HCT116 (cell line): ENCODE measurements at regions not wholly inside any gene's neighbourhood (a gene's known extent, or its start where the extent isn't known, plus 50 kb on each side); places are given as distances from the start of the nearest gene placed in this dataset.

Source experiments
- ATAC-seq: fragments of 200-7000 bp; cut with Tn5 transposase; 2 replicates; pipeline ENCODE4 v1.9.1; 2020; ENCODE audit warnings: mild to moderate bottlenecking, moderate library complexity
- BruUV-seq: library from RNA; stranded (reverse); fragments of 400-500 nt; replicated peaks from 2 replicates; lab custom pipeline; 2021; lab: Mats Ljungman, UMichigan
- CTCF ChIA-PET: fragments of 300-600 bp; sonication (Branson Sonifier 250); formaldehyde crosslinking; loops from one replicate; lab custom pipeline; 2021; ENCODE audit warnings: antibody characterized with exemption; lab: Charles Lee
- POLR2A ChIA-PET: fragments of 300-600, 350-600 bp; sonication (Branson Sonifier 250); formaldehyde crosslinking; loops from one replicate; lab custom pipeline; 2021; ENCODE audit warnings: antibody characterized with exemption; lab: Charles Lee
- RAD21 ChIA-PET, 2 experiments: fragments of 300-600 bp; sonication (Branson Sonifier 250); formaldehyde crosslinking; loops; one replicate each; lab custom pipeline; 2023; ENCODE audit warnings: low total read pairs in 2 of 2; ENCODE audit not compliant: uncharacterized antibody in 2 of 2, unreplicated experiment in 2 of 2, low non-redundant PET in 1 of 2; lab: Charles Lee
- DNase-seq: peaks from one replicate; pipeline ENCODE4 v3.0.0-alpha.2; 2010; ENCODE audit warnings: low read depth, low spot score
- H2AFZ ChIP-seq: fragments of 200-600 bp; shearing (Covaris generic), sonication (generic); 2 replicates; pipeline ENCODE4 v1.6.1; 2017; ENCODE audit warnings: low read depth, mixed run types, mixed read lengths, antibody characterized with exemption, low read length; ENCODE audit not compliant: poor library complexity, severe bottlenecking
- H3K27ac ChIP-seq: 2 replicates; pipeline ENCODE4 v1.5.1; 2012; ENCODE audit warnings: low read depth, low read length
- H3K27me3 ChIP-seq: fragments of 200-600 bp; sonication (generic); 2 replicates; pipeline ENCODE4 v1.6.1; 2016; ENCODE audit warnings: mixed run types, low read length, mixed read lengths; ENCODE audit not compliant: insufficient read depth
- H3K36me3 ChIP-seq, 2 experiments: fragments of 200-500 bp in 1 of 2; fragments of 200-600 bp in 1 of 2; sonication (Bioruptor generic) in 1 of 2; sonication (generic) in 1 of 2; 2 replicates each; pipeline versions ENCODE4 v1.5.1 to v1.6.1; 2014 to 2016; ENCODE audit warnings: low read length in 2 of 2, inconsistent platforms in 1 of 2, mixed read lengths in 1 of 2, mixed run types in 1 of 2; ENCODE audit not compliant: insufficient read depth in 2 of 2, control insufficient read depth in 1 of 2
- H3K4me1 ChIP-seq, 2 experiments: fragments of 200-600 bp in 1 of 2; sonication (generic) in 1 of 2; 2 replicates each; pipeline versions ENCODE4 v1.5.1 to v1.6.1; 2012 to 2017; ENCODE audit warnings: low read length in 2 of 2, inconsistent platforms in 1 of 2, mild to moderate bottlenecking in 1 of 2, mixed read lengths in 1 of 2, mixed run types in 1 of 2, moderate library complexity in 1 of 2; ENCODE audit not compliant: insufficient read depth in 2 of 2, control insufficient read depth in 1 of 2
- H3K4me2 ChIP-seq: fragments of 200-600 bp; sonication (generic); 2 replicates; pipeline ENCODE4 v1.6.1; 2017; ENCODE audit warnings: mixed run types, low read length, mixed read lengths
- H3K4me3 ChIP-seq, 2 experiments: fragments of 200-600 bp in 1 of 2; sonication (generic) in 1 of 2; replicated peaks in 1 of 2; 2 replicates each; pipeline ENCODE4 v1.5.1; 2011 to 2016; ENCODE audit warnings: low read length in 2 of 2, control low read depth in 1 of 2, low read depth in 1 of 2, mild to moderate bottlenecking in 1 of 2, mixed read lengths in 1 of 2, mixed run types in 1 of 2
- H3K79me2 ChIP-seq: fragments of 200-600 bp; sonication (generic); 2 replicates; pipeline ENCODE4 v1.6.1; 2017; ENCODE audit warnings: mild to moderate bottlenecking, mixed run types, low read length, moderate library complexity, mixed read lengths; ENCODE audit not compliant: insufficient read depth
- H3K9ac ChIP-seq: fragments of 200-600 bp; sonication (generic); 2 replicates; pipeline ENCODE4 v1.6.1; 2016; ENCODE audit warnings: low read length, mixed read lengths
- H3K9me2 ChIP-seq: fragments of 200-600 bp; sonication (generic), shearing (Covaris generic); 2 replicates; pipeline ENCODE4 v1.6.1; 2017; ENCODE audit warnings: mixed run types, mild to moderate bottlenecking, moderate library complexity; ENCODE audit not compliant: insufficient read depth
- H3K9me3 ChIP-seq, 2 experiments: fragments of 200-500 bp in 1 of 2; fragments of 200-600 bp in 1 of 2; sonication (Bioruptor generic) in 1 of 2; sonication (generic) in 1 of 2; 2 replicates each; pipeline ENCODE4 v1.6.1; 2014 to 2017; ENCODE audit warnings: low read length in 2 of 2, mixed read lengths in 2 of 2, inconsistent platforms in 1 of 2, low read depth in 1 of 2, mild to moderate bottlenecking in 1 of 2, mixed run types in 1 of 2, moderate library complexity in 1 of 2; ENCODE audit not compliant: control insufficient read depth in 1 of 2, insufficient read depth in 1 of 2
- H4K20me1 ChIP-seq: fragments of 200-600 bp; sonication (generic), shearing (Covaris generic); 2 replicates; pipeline ENCODE4 v1.6.1; 2017; ENCODE audit warnings: mixed run types, mild to moderate bottlenecking, moderate library complexity; ENCODE audit not compliant: insufficient read depth
- CBX3 ChIP-seq: IDR thresholded peaks from 2 replicates; pipeline ENCODE4 v1.6.1; 2012; ENCODE audit warnings: low read depth
- EGR1 ChIP-seq: IDR thresholded peaks from 2 replicates; pipeline ENCODE4 v1.6.1; 2012; ENCODE audit warnings: low read depth
- ELF1 ChIP-seq: IDR thresholded peaks from 2 replicates; pipeline ENCODE4 v1.6.1; 2012; ENCODE audit warnings: low read depth, borderline replicate concordance
- FOSL1 ChIP-seq: IDR thresholded peaks from 2 replicates; pipeline ENCODE4 v1.6.1; 2012; ENCODE audit warnings: low read depth
- JUND ChIP-seq: IDR thresholded peaks from 2 replicates; pipeline ENCODE4 v1.6.1; 2012
- POLR2A ChIP-seq: IDR thresholded peaks from 2 replicates; pipeline ENCODE4 v1.7.0; 2011; ENCODE audit warnings: borderline replicate concordance; ENCODE audit not compliant: insufficient read depth, insufficient read length; ENCODE audit errors: extremely low read depth
- POLR2AphosphoS5 ChIP-seq: IDR thresholded peaks from 2 replicates; pipeline ENCODE4 v1.6.1; 2011; ENCODE audit warnings: mild to moderate bottlenecking, low read depth, low read length, moderate library complexity
- RAD21 ChIP-seq: IDR thresholded peaks from 2 replicates; pipeline ENCODE4 v1.6.1; 2012; ENCODE audit warnings: low read depth, mild to moderate bottlenecking
- SP1 ChIP-seq: IDR thresholded peaks from 2 replicates; pipeline ENCODE4 v1.6.1; 2012; ENCODE audit warnings: low read depth
- SRF ChIP-seq: IDR thresholded peaks from 2 replicates; pipeline ENCODE4 v1.6.1; 2012; ENCODE audit warnings: low read depth
- TCF7L2 ChIP-seq: IDR thresholded peaks from 2 replicates; pipeline ENCODE4 v1.7.0; 2011; ENCODE audit warnings: borderline replicate concordance, inconsistent platforms; ENCODE audit not compliant: insufficient read depth, insufficient read length; ENCODE audit errors: extremely low read depth
- YY1 ChIP-seq: IDR thresholded peaks from 2 replicates; pipeline ENCODE4 v1.6.1; 2011; ENCODE audit warnings: low read length, low read depth, moderate library complexity, mild to moderate bottlenecking; ENCODE audit not compliant: insufficient replicate concordance; ENCODE audit errors: extremely low read depth
- ZFX ChIP-seq: fragments of 450-650 bp; IDR thresholded peaks from 2 replicates; pipeline ENCODE4 v1.6.1; 2017
- intact Hi-C: fragments of 100-400 bp; cut with micrococcal nuclease; formaldehyde crosslinking; loops from 2 replicates; pipeline ENCODE4 v1.10.0; 2022
- TF ChIP-seq, protein P1 (sequence below), 3 experiments: fragments of 200-600 bp in 1 of 3; sonication (generic) in 1 of 3; IDR thresholded peaks in 2 of 3; conservative IDR thresholded peaks in 1 of 3; 2 replicates each; pipeline ENCODE4 v1.5.1; 2012 to 2017; ENCODE audit warnings: low read depth in 2 of 3, low read length in 2 of 3, antibody characterized with exemption in 1 of 3, borderline replicate concordance in 1 of 3, control low read depth in 1 of 3, mild to moderate bottlenecking in 1 of 3, mixed read lengths in 1 of 3, mixed run types in 1 of 3, moderate library complexity in 1 of 3; ENCODE audit not compliant: insufficient read depth in 1 of 3
- TF ChIP-seq, protein P2 (sequence below): IDR thresholded peaks from 2 replicates; pipeline ENCODE4 v1.6.1; 2012
- TF ChIP-seq, protein P3 (sequence below): IDR thresholded peaks from 2 replicates; pipeline ENCODE4 v1.6.1; 2012; ENCODE audit warnings: low read depth
- TF ChIP-seq, protein P4 (sequence below): IDR thresholded peaks from 2 replicates; pipeline ENCODE4 v1.6.1; 2011; ENCODE audit warnings: mild to moderate bottlenecking, low read length, moderate library complexity; ENCODE audit not compliant: insufficient replicate concordance; ENCODE audit errors: extremely low read depth
- TF ChIP-seq, protein P5 (sequence below): IDR thresholded peaks from 2 replicates; pipeline ENCODE4 v1.6.1; 2012

DNA sequence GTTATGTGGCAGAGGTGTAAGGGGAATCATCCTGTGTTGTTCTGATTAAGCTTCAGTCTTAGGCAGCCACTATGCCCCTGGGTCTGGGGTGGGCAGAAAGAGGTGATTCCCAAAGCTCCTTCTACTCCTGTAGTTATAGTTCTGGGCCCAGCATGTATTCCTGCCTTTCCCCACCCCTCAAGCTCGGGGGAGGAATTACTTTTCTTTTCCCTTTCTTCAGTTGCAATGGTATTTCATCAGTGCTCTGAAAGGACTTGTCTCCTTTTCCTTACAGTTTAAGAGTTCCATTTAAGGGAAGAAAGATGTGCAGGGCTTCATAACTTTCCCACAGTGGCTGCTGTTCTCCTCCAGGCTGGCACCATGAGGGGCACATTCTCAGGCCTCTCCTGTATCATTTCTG is 94.2 kb downstream of the MTPAP start:
- H3K36me3 ChIP-seq: no peaks in the 10 kb centered on the region
- no peaks in the 10 kb centered on the region for H3K79me2 ChIP-seq
- H3K27ac ChIP-seq: no peak overlapping the region
- CTCF ChIA-PET: interaction anchor here (1.0 kb wide), 1 partner anchor 14 kb away, joined by 3 read pairs; no protein-coding TSS in a partner anchor
- no peaks in the 10 kb centered on the region for H3K9me2 ChIP-seq
- intact Hi-C loops: no loop called here
- POLR2A ChIA-PET: no interaction called here
- no peak for ATAC-seq
- H2AFZ ChIP-seq: no peak overlapping the region
- H3K9me3 ChIP-seq: peaks cover 0 to 7% of the 10 kb centered on the region in 2 experiments; a peak in 1 of 4 replicates
- no peak for DNase-seq
- TF ChIP-seq YY1 (no peak), POLR2AphosphoS5 (no peak), SP1 (no peak), ZFX (no peak), POLR2A (no peak), FOSL1 (no peak), EGR1 (no peak), TCF7L2 (no peak), SRF (no peak), CBX3 (no peak), ELF1 (no peak), RAD21 (no peak), JUND (no peak)
- TF ChIP-seq, protein P1, sequence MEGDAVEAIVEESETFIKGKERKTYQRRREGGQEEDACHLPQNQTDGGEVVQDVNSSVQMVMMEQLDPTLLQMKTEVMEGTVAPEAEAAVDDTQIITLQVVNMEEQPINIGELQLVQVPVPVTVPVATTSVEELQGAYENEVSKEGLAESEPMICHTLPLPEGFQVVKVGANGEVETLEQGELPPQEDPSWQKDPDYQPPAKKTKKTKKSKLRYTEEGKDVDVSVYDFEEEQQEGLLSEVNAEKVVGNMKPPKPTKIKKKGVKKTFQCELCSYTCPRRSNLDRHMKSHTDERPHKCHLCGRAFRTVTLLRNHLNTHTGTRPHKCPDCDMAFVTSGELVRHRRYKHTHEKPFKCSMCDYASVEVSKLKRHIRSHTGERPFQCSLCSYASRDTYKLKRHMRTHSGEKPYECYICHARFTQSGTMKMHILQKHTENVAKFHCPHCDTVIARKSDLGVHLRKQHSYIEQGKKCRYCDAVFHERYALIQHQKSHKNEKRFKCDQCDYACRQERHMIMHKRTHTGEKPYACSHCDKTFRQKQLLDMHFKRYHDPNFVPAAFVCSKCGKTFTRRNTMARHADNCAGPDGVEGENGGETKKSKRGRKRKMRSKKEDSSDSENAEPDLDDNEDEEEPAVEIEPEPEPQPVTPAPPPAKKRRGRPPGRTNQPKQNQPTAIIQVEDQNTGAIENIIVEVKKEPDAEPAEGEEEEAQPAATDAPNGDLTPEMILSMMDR (IDR thresholded peaks at IDR 0.05 in 2 of 3, conservative IDR thresholded peaks at IDR 0.05 in 1 of 3; ENCODE audit: borderline replicate concordance in 1 of 3, insufficient read depth in 1 of 3, low read depth in 2 of 3, low read length in 2 of 3): no peak
- TF ChIP-seq, protein P2, sequence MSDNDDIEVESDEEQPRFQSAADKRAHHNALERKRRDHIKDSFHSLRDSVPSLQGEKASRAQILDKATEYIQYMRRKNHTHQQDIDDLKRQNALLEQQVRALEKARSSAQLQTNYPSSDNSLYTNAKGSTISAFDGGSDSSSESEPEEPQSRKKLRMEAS: no peak
- TF ChIP-seq, protein P3, sequence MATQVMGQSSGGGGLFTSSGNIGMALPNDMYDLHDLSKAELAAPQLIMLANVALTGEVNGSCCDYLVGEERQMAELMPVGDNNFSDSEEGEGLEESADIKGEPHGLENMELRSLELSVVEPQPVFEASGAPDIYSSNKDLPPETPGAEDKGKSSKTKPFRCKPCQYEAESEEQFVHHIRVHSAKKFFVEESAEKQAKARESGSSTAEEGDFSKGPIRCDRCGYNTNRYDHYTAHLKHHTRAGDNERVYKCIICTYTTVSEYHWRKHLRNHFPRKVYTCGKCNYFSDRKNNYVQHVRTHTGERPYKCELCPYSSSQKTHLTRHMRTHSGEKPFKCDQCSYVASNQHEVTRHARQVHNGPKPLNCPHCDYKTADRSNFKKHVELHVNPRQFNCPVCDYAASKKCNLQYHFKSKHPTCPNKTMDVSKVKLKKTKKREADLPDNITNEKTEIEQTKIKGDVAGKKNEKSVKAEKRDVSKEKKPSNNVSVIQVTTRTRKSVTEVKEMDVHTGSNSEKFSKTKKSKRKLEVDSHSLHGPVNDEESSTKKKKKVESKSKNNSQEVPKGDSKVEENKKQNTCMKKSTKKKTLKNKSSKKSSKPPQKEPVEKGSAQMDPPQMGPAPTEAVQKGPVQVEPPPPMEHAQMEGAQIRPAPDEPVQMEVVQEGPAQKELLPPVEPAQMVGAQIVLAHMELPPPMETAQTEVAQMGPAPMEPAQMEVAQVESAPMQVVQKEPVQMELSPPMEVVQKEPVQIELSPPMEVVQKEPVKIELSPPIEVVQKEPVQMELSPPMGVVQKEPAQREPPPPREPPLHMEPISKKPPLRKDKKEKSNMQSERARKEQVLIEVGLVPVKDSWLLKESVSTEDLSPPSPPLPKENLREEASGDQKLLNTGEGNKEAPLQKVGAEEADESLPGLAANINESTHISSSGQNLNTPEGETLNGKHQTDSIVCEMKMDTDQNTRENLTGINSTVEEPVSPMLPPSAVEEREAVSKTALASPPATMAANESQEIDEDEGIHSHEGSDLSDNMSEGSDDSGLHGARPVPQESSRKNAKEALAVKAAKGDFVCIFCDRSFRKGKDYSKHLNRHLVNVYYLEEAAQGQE: no peak
- TF ChIP-seq, protein P4, sequence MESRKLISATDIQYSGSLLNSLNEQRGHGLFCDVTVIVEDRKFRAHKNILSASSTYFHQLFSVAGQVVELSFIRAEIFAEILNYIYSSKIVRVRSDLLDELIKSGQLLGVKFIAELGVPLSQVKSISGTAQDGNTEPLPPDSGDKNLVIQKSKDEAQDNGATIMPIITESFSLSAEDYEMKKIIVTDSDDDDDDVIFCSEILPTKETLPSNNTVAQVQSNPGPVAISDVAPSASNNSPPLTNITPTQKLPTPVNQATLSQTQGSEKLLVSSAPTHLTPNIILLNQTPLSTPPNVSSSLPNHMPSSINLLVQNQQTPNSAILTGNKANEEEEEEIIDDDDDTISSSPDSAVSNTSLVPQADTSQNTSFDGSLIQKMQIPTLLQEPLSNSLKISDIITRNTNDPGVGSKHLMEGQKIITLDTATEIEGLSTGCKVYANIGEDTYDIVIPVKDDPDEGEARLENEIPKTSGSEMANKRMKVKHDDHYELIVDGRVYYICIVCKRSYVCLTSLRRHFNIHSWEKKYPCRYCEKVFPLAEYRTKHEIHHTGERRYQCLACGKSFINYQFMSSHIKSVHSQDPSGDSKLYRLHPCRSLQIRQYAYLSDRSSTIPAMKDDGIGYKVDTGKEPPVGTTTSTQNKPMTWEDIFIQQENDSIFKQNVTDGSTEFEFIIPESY: no peak
- TF ChIP-seq, protein P5, sequence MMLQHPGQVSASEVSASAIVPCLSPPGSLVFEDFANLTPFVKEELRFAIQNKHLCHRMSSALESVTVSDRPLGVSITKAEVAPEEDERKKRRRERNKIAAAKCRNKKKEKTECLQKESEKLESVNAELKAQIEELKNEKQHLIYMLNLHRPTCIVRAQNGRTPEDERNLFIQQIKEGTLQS: no peak
- RAD21 ChIA-PET: no interaction called here
- no peak overlapping the region for H3K4me2 ChIP-seq
- H4K20me1 ChIP-seq: no peaks in the 10 kb centered on the region
- H3K4me3 ChIP-seq: no peak overlapping the region
- H3K27me3 ChIP-seq: no peaks in the 10 kb centered on the region
- BruUV-seq: no TSS peak
- H3K9ac ChIP-seq: no peak overlapping the region
- no peaks in the 10 kb centered on the region for H3K4me1 ChIP-seq
